IMR-90 (cell line): ENCODE measurements at regions not wholly inside any gene's neighbourhood (a gene's known extent, or its start where the extent isn't known, plus 50 kb on each side); places are given as distances from the start of the nearest gene placed in this dataset.

ENCODE experiments used
- CTCF ChIP-seq: conservative IDR thresholded peaks from 2 replicates; pipeline ENCODE4 v1.5.1; 2012; ENCODE audit warnings: mild to moderate bottlenecking, low read depth, low read length, improper control_type of control experiment
- POLR2A ChIP-seq: IDR thresholded peaks from 2 replicates; pipeline ENCODE4 v1.6.1; 2012; ENCODE audit warnings: mild to moderate bottlenecking, low read depth, low read length
- SMC3 ChIP-seq: fragments of 150-350 bp; IDR thresholded peaks from 2 replicates; pipeline ENCODE4 v1.6.1; 2016; ENCODE audit warnings: low read depth, mild to moderate bottlenecking, antibody characterized with exemption, low read length, moderate library complexity

- no peak for TF ChIP-seq SMC3
- TF ChIP-seq CTCF, result no peak
- TF ChIP-seq POLR2A, result no peak
Observed at GRCh38 chr5:135222171-135222681, 176.8 kb downstream of the MACROH2A1 start.
